Right lobe of liver (tissue), 6 donors: ENCODE measurements at regions not wholly inside any gene's neighbourhood (a gene's known extent, or its start where the extent isn't known, plus 50 kb on each side); places are given as distances from the start of the nearest gene placed in this dataset.

Source experiments
- ATAC-seq, 4 donors: fragments of 200-7000 bp; cut with Tn5 transposase; one replicate each; pipeline ENCODE4 v1.9.1; 2020; ENCODE audit warnings: mild to moderate bottlenecking in 4 of 4, moderate library complexity in 4 of 4
- DNase-seq, 3 donors: peaks; one replicate each; pipeline ENCODE4 v3.0.0-alpha.2; 2020
- H3K27ac ChIP-seq, 3 donors: fragments of 200-600 bp; one replicate each; pipeline ENCODE4 v1.8.0; 2022
- H3K27me3 ChIP-seq, 2 donors: fragments of 200-600 bp; one replicate each; pipeline ENCODE4 v1.8.0; 2022
- H3K36me3 ChIP-seq, 4 donors: fragments of 200-600 bp; sonication (generic) in 1 of 4; one replicate each; pipeline versions ENCODE4 v1.5.1 to v1.8.0; 2017 to 2022; ENCODE audit warnings: control low read depth in 1 of 4
- H3K4me1 ChIP-seq, 4 donors: fragments of 200-600 bp; sonication (generic) in 1 of 4; one replicate each; pipeline versions ENCODE4 v1.5.1 to v1.8.0; 2017 to 2022; ENCODE audit warnings: control low read depth in 1 of 4
- H3K4me3 ChIP-seq, 3 donors: fragments of 200-600 bp; one replicate each; pipeline ENCODE4 v1.8.0; 2022
- H3K9me3 ChIP-seq, 4 donors: fragments of 200-600 bp; sonication (generic) in 1 of 4; one replicate each; pipeline versions ENCODE4 v1.5.1 to v1.8.0; 2017 to 2022; ENCODE audit warnings: control low read depth in 1 of 4
- CTCF ChIP-seq, 4 donors: fragments of 200-600 bp in 3 of 4; fragments of 450-650 bp in 1 of 4; IDR thresholded peaks; one replicate each; pipeline versions ENCODE4 v1.5.1 to v1.8.0; 2016 to 2022; ENCODE audit warnings: antibody characterized with exemption in 4 of 4, mild to moderate bottlenecking in 2 of 4
- POLR2A ChIP-seq: fragments of 450-650 bp; IDR thresholded peaks from one replicate; pipeline ENCODE4 v1.6.1; 2017; ENCODE audit warnings: antibody characterized with exemption, mild to moderate bottlenecking
- WGBS: methylation state at CpG from one replicate; pipeline ENCODE4 v1.1.6; 2018; ENCODE audit warnings: low coverage, low lambda C conversion rate; ENCODE audit not compliant: insufficient coverage; ENCODE audit errors: missing lambda C conversion rate; 5-methylcytosine and 5-hydroxymethylcytosine counted together
- intact Hi-C, 2 donors: fragments of 100-400 bp; cut with DNase I; formaldehyde crosslinking; loops; one replicate each; pipeline versions ENCODE4 v1.11.2 to v1.14.1; 2022
- donor health status: DM: no; HTN: yes; CAD: no.
- donor health status: DM: no; HTN: no; CAD: no.
- donor health status: DM: no; HTN: no; CAD: no.
- donor health status: DM: no; HTN: yes; CAD: no.
- donor health status: DM: no; HTN: yes; CAD: no.

DNA sequence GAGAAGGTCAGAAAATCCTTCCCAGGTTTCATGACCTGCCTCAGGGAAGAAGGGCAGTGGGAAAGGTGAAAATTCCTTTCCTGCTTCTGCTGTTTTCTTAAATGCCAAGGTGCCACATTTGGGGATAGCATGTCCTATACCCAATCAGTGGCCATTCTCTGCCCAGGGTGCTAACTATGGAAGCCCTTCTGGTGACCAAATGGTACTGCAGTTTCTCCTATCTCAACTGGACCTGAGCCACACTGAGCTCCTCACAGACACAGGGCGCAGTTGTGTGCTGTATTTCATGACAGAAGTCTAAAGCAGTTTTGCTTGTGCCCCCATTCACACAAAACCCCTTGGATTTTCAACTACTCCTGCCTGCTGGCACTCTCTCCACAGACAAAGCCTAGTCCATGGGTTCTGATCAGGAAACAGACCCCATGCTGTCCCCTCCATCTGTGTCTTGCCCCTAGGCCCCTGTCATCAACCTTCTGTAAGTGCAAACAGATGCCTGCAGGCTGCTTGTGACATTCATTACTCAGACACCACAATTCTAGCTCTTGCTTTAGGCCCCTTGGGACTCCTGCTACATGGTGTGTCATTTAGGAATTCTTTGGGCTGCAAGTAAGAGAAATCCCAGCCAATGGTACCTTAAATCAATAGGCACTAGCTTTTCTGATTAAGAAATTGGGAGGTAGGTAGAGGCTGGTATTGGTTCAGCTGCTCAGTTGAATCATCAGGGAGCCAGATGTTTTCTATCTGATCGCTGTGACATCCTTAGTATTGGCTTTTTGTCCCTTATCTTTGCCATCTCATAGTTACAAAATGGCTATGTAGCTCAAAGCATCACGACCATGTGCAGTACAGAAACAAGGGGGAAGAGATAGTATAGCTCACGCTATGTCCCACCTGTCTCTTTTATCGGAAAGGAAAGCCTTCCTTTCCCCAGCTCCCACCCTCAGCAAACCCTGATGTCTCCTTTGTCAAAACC, 147.8 kb downstream of the CD83 start:
- TF ChIP-seq CTCF (IDR thresholded peaks at IDR 0.05) (no peak), POLR2A (no peak)
- Histone ChIP-seq H3K4me1 (no peaks in the 10 kb centered on the region), H3K36me3 (no peaks in the 10 kb centered on the region), H3K4me3 (no peak overlapping the region), H3K27ac (no peak overlapping the region), H3K27me3 (no peaks in the 10 kb centered on the region), H3K9me3 (peaks cover 0 to 10% (median 0%) of the 10 kb centered on the region in 4 donors)
- intact Hi-C loops = no loop called here
- ATAC-seq (no peak), DNase-seq (no peak)
- 77% methylated on average over 4 of the region's 5 CpGs for WGBS

GRCh38 chr6:14266266-14266665, 148.7 kb downstream of the CD83 start:
- Histone ChIP-seq H3K27me3 (no peaks in the 10 kb centered on the region), H3K36me3 (no peaks in the 10 kb centered on the region), H3K4me3 (no peak overlapping the region), H3K27ac (no peak overlapping the region), H3K9me3 (peaks cover 0 to 10% (median 0%) of the 10 kb centered on the region in 4 donors), H3K4me1 (no peaks in the 10 kb centered on the region)
- DNase-seq (no peak), ATAC-seq (no peak)
- intact Hi-C loops = no loop called here
- WGBS = 65% methylated on average over 2 of the region's 2 CpGs
- TF ChIP-seq CTCF (IDR thresholded peaks at IDR 0.05) (no peak), POLR2A (no peak)

- 95% methylated on average over 9 of the region's 9 CpGs for whole genome bisulfite sequencing
- no peak for ATAC-seq
- intact Hi-C loops = no loop called here
These were observed 150.5 kb downstream of the CD83 start for GRCh38 chr6:14267885-14268660.

DNA sequence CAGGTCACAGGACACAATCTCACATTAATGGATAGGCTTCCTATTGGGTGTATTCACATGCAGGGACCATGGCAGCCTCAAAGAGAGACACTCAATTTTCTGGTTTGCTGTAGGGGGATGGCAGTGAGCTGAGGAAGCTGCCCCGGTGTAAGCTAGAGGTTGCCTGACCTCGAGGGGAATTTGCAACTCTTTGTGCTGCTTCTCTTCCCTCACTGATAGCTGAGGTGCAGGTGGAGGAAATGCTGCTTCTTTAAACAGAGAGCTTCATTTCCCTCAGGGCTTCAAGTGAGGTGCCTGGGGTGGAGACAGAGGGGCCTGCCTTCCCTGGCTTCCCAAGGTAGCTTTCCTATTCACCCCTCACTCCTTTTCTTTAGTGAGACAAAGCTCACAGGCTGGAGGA, 151.9 kb downstream of the CD83 start:
- WGBS = no CpG with 5 or more reads among the region's 2 CpGs
- DNase-seq = no peak
- no peak for ATAC-seq
- Histone ChIP-seq H3K36me3 (no peaks in the 10 kb centered on the region), H3K4me3 (no peak overlapping the region), H3K4me1 (no peaks in the 10 kb centered on the region), H3K9me3 (no peaks in the 10 kb centered on the region), H3K27ac (no peak overlapping the region), H3K27me3 (no peaks in the 10 kb centered on the region)
- intact Hi-C loops = no loop called here
- TF ChIP-seq POLR2A = no peak
- no peak for TF ChIP-seq CTCF (IDR thresholded peaks at IDR 0.05)

More at GRCh38 chr6:14267885-14268660, 150.5 kb downstream of the CD83 start:
- H3K4me3 ChIP-seq = no peak overlapping the region
- no peaks in the 10 kb centered on the region for H3K4me1 ChIP-seq
- no peaks in the 10 kb centered on the region for H3K36me3 ChIP-seq
- H3K27ac ChIP-seq = no peak overlapping the region
- H3K27me3 ChIP-seq = no peaks in the 10 kb centered on the region
- peaks cover 0 to 10% (median 0%) of the 10 kb centered on the region in 4 donors for H3K9me3 ChIP-seq
- no peak for DNase-seq
- TF ChIP-seq POLR2A (no peak), CTCF (IDR thresholded peaks at IDR 0.05) (no peak)
